Muscle layer of duodenum (tissue), 2 donors: ENCODE measurements at regions not wholly inside any gene's neighbourhood (a gene's known extent, or its start where the extent isn't known, plus 50 kb on each side); places are given as distances from the start of the nearest gene placed in this dataset.

Experiments used
- H3K27ac ChIP-seq: one replicate; pipeline ENCODE4 v1.7.0; 2013; ENCODE audit warnings: mild to moderate bottlenecking, low read length
- H3K27me3 ChIP-seq: one replicate; pipeline ENCODE4 v1.7.0; 2013; ENCODE audit warnings: low read depth, mild to moderate bottlenecking, control low read depth, low read length
- H3K36me3 ChIP-seq, 2 donors: one replicate each; pipeline ENCODE4 v1.7.0; 2013; ENCODE audit warnings: low read length in 2 of 2, control low read depth in 1 of 2, mild to moderate bottlenecking in 1 of 2; ENCODE audit not compliant: insufficient read depth in 2 of 2, control insufficient read depth in 1 of 2
- H3K4me1 ChIP-seq, 2 donors: one replicate each; pipeline ENCODE4 v1.7.0; 2013; ENCODE audit warnings: low read length in 2 of 2, mild to moderate bottlenecking in 2 of 2, control low read depth in 1 of 2, moderate library complexity in 1 of 2; ENCODE audit not compliant: insufficient read depth in 2 of 2, control insufficient read depth in 1 of 2
- H3K4me3 ChIP-seq, 2 donors: one replicate each; pipeline ENCODE4 v1.7.0; 2013; ENCODE audit warnings: low read length in 2 of 2, low read depth in 1 of 2, mild to moderate bottlenecking in 1 of 2
- H3K9me3 ChIP-seq, 2 donors: one replicate each; pipeline ENCODE4 v1.7.0; 2013; ENCODE audit warnings: low read length in 2 of 2, control low read depth in 1 of 2, mild to moderate bottlenecking in 1 of 2; ENCODE audit not compliant: control insufficient read depth in 1 of 2
- donor health status: healthy.

DNA sequence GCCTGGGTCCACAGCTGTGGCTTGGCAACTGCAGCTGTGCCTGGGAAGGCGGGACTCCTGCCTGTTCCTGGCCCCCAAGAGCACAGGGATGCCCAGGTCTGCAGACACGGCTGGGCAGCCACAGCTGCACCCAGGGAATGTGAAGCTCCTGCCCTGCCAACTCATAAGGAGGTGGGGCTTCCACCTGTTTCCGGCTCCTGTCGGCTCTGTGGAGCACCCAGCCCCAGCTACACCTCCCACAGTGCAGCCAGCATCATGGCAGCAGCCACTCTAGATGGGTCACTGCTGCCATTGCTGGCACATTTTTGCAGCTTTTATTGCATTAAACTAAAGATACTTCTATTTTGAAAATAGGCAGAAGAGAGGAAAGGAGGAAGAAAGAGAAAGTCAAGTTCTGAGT, 207.9 kb downstream of the SAMD5 start:
- Histone ChIP-seq H3K9me3 (no peaks in the 10 kb centered on the region), H3K36me3 (no peaks in the 10 kb centered on the region), H3K27me3 (no peaks in the 10 kb centered on the region), H3K4me1 (no peaks in the 10 kb centered on the region), H3K4me3 (no peak overlapping the region), H3K27ac (no peak overlapping the region)

DNA sequence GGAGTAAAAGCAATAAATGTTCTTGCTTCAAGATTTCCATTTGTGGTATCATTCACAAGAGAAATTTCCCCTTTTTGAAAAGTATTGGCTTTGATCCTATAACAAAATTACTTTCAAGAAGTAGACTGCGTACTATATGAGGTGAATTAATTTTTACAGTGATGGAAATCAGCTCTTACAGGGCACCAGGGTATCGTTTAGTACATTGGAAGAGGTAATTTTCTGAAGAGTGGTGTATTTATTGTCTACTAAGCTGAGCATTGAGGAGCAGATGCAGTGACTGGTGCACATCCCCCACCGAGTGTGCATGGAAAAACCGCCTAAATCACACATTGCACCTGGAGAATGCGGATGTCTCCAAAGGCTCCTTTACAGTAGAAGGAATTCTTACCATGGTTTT, 209.5 kb downstream of the SAMD5 start:
- H3K4me1 ChIP-seq = no peaks in the 10 kb centered on the region
- H3K27ac ChIP-seq = no peak overlapping the region
- H3K27me3 ChIP-seq = no peaks in the 10 kb centered on the region
- H3K9me3 ChIP-seq = peaks cover 0 to 8% of the 10 kb centered on the region in 2 donors
- no peaks in the 10 kb centered on the region for H3K36me3 ChIP-seq
- no peak overlapping the region for H3K4me3 ChIP-seq

- no peaks in the 10 kb centered on the region for H3K27me3 ChIP-seq
- H3K9me3 ChIP-seq = peaks cover 0 to 13% of the 10 kb centered on the region in 2 donors
- H3K27ac ChIP-seq = no peak overlapping the region
- H3K36me3 ChIP-seq = no peaks in the 10 kb centered on the region
- H3K4me1 ChIP-seq = no peaks in the 10 kb centered on the region
- H3K4me3 ChIP-seq = no peak overlapping the region
Observed at GRCh38 chr6:147722158-147722557, 213.7 kb downstream of the SAMD5 start.

DNA sequence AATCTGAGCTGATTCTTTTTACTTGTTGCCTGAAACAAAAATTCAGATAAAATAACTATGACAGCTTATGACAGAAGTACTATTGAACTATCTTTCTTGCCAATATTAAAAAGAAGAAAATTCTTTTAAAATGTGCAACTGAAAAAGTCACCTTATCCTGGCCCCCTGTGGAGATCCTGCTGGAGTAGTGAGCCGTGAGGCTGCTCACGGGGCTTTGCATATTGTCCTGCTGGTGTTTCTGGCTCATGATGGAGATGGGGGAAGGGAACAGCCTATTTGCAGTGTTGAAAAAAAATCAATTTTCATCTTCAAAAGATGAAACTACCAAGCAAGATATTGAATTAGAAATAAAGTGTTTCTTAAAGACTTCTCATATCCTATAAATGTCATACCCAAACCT, 216.0 kb downstream of the SAMD5 start:
- Histone ChIP-seq H3K36me3 (no peaks in the 10 kb centered on the region), H3K27me3 (no peaks in the 10 kb centered on the region), H3K4me3 (no peak overlapping the region), H3K4me1 (no peaks in the 10 kb centered on the region), H3K27ac (no peak overlapping the region), H3K9me3 (peaks cover 0 to 13% of the 10 kb centered on the region in 2 donors)

- H3K27ac ChIP-seq = no peak overlapping the region
- peaks cover 0 to 13% of the 10 kb centered on the region in 2 donors for H3K9me3 ChIP-seq
- H3K27me3 ChIP-seq = no peaks in the 10 kb centered on the region
- H3K36me3 ChIP-seq = no peaks in the 10 kb centered on the region
- H3K4me1 ChIP-seq = no peaks in the 10 kb centered on the region
- no peak overlapping the region for H3K4me3 ChIP-seq
Observed at GRCh38 chr6:147726342-147726741, 217.9 kb downstream of the SAMD5 start.

DNA sequence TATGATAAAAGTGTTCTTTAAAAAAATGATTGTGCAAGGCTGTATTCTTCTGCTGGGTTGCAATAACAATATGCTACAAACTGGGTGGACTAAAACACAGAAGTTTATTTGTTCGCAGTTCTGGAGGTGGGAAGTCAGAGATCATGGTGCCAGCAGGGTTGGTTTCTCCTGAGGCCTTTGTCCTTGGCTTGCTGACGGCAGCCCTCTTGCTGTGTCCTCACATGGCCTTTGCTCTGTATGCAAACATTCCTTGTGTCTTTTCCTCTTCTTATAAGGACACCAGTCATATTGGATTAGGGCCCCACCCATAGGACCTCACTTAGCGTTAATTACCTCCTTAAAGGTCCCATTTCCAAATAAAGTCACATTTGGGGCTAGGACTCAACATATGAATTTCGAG, 220.4 kb downstream of the SAMD5 start:
- Histone ChIP-seq H3K27ac (no peak overlapping the region), H3K27me3 (no peaks in the 10 kb centered on the region), H3K9me3 (no peaks in the 10 kb centered on the region), H3K36me3 (no peaks in the 10 kb centered on the region), H3K4me1 (no peaks in the 10 kb centered on the region), H3K4me3 (no peak overlapping the region)

GRCh38 chr6:147733686-147734085, 225.2 kb downstream of the SAMD5 start:
- H3K27ac ChIP-seq = no peak overlapping the region
- no peaks in the 10 kb centered on the region for H3K36me3 ChIP-seq
- H3K27me3 ChIP-seq = no peaks in the 10 kb centered on the region
- no peaks in the 10 kb centered on the region for H3K4me1 ChIP-seq
- no peaks in the 10 kb centered on the region for H3K9me3 ChIP-seq
- no peak overlapping the region for H3K4me3 ChIP-seq

GRCh38 chr6:147734151-147734550, 225.7 kb downstream of the SAMD5 start:
- Histone ChIP-seq H3K4me3 (no peak overlapping the region), H3K4me1 (no peaks in the 10 kb centered on the region), H3K9me3 (no peaks in the 10 kb centered on the region), H3K27me3 (no peaks in the 10 kb centered on the region), H3K27ac (no peak overlapping the region), H3K36me3 (no peaks in the 10 kb centered on the region)

GRCh38 chr6:147735924-147736323, 227.4 kb downstream of the SAMD5 start:
- Histone ChIP-seq H3K4me1 (no peaks in the 10 kb centered on the region), H3K36me3 (no peaks in the 10 kb centered on the region), H3K27me3 (no peaks in the 10 kb centered on the region), H3K27ac (no peak overlapping the region), H3K4me3 (no peak overlapping the region), H3K9me3 (no peaks in the 10 kb centered on the region)

DNA sequence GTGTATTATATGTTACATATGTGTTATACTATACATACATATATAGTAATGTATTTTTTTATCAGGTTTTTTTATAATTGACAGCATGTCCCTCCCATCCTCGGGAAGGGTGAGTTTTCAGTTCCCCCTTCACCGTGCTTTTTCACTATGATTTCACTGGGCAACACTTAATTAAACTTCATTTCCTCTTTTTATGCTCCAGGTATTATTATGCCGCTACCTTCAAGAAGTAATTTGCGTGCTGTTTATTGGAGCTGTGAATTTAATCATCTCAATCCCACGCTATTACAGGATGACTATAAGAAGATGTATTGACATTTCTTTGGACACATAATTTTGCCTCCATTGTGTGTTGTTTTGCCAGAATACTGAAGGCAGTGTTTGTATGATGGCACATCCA, 228.6 kb downstream of the SAMD5 start:
- Histone ChIP-seq H3K27me3 (no peaks in the 10 kb centered on the region), H3K4me3 (no peak overlapping the region)

DNA sequence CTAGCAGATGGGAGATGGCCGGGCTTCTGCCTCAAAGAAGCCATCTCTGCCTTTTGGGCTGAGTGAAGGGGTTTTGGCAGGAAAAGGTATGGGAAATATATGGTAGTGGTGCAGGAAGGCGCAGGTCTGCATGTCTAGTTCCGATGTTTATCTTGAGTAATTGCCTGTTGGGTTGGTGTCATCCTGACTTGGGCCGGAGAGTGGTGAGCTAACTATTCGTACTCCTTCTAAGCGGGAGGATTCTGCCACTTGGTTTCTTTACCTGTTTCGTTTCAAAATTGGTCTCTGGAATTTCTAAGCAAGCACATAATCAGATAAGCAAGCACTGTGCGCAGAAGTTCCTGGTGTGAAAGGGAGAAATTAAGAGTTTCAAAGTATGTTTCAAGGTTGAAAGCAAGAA, 229.6 kb downstream of the SAMD5 start:
- Histone ChIP-seq H3K4me3 (no peak overlapping the region), H3K27ac (no peak overlapping the region), H3K27me3 (no peaks in the 10 kb centered on the region), H3K9me3 (no peaks in the 10 kb centered on the region), H3K36me3 (no peaks in the 10 kb centered on the region), H3K4me1 (no peaks in the 10 kb centered on the region)

More for the DNA sequence above, 228.6 kb downstream of the SAMD5 start:
- Histone ChIP-seq H3K4me1 (no peaks in the 10 kb centered on the region), H3K27ac (no peak overlapping the region), H3K36me3 (no peaks in the 10 kb centered on the region), H3K9me3 (no peaks in the 10 kb centered on the region)

DNA sequence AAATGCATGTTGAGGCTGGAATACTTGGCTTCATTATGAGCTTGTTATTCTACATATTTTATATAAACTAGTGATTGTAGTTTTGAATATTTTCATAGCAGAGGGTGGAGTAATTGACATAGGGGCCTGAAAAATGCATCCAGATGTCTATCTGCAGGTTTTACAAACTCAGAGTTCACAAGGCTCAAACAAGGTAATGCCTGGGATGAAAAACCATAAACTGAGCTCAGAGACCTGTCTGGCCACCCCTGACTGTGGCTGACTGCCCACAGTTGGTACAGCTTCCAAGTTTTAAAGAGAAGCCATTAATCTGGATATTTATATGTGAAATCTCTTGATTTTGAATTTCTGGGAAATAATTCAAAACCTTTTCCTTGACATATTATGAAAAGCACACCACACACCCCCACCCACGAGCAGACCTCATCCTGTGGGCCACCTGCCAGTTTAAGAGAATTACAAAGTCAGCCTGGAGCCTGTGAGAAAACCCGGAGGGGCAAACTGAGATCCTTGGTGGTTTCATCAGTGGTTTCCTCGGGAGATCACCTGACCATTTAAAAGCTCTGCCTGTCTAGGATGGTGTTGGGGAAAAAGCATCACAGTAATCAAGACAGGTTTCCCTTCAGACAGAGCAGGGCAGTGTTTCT, 230.1 kb downstream of the SAMD5 start:
- Histone ChIP-seq H3K36me3 (no peaks in the 10 kb centered on the region), H3K9me3 (no peaks in the 10 kb centered on the region), H3K27ac (no peak overlapping the region), H3K27me3 (no peaks in the 10 kb centered on the region), H3K4me1 (no peaks in the 10 kb centered on the region), H3K4me3 (no peak overlapping the region)
